Hematopoietic multipotent progenitor cell (in vitro differentiated cells): ENCODE measurements at regions not wholly inside any gene's neighbourhood (a gene's known extent, or its start where the extent isn't known, plus 50 kb on each side); places are given as distances from the start of the nearest gene placed in this dataset.
"Not testable (repeated sequence)": the region's sequence is repeated elsewhere in the genome, so short reads cannot be mapped to it uniquely, and the experiment has no call there.

Source experiments
- DNase-seq, 3 donors: peaks; one replicate each; pipeline ENCODE4 v3.0.0-alpha.2; 2011 to 2015; ENCODE audit warnings: low read depth in 2 of 3, low spot score in 2 of 3

GRCh38 chr4:179151770-179152169, 1709.5 kb upstream of the AGA start:
- no peak for DNase-seq

GRCh38 chr4:179163147-179163546, 1720.9 kb upstream of the AGA start:
- DNase-seq = no peak

GRCh38 chr4:179164267-179164999, 1722.2 kb upstream of the AGA start:
- no peak for DNase-seq

- DNase-seq = no peak
Measured at GRCh38 chr4:179165000-179165738, 1722.9 kb upstream of the AGA start.

- no peak for DNase-seq
Measured at GRCh38 chr4:179165862-179166261, 1723.6 kb upstream of the AGA start.

- not testable (repeated sequence) for DNase-seq
Measured at GRCh38 chr4:179170308-179170707, 1728.1 kb upstream of the AGA start.

- no peak for DNase-seq
Measured at GRCh38 chr4:179182741-179183140, 1740.5 kb upstream of the AGA start.

- DNase-seq = no peak
Measured at GRCh38 chr4:179195887-179196286, 1753.7 kb upstream of the AGA start.

GRCh38 chr4:179196511-179196910, 1754.3 kb upstream of the AGA start:
- DNase-seq = no peak

- DNase-seq = no peak
Measured at GRCh38 chr4:179200681-179201080, 1758.4 kb upstream of the AGA start.

GRCh38 chr4:179225594-179225993, 1783.4 kb upstream of the AGA start:
- no peak for DNase-seq

GRCh38 chr4:179248821-179249220, 1806.6 kb upstream of the AGA start:
- no peak for DNase-seq

GRCh38 chr4:179268791-179269190, 1826.6 kb upstream of the AGA start:
- no peak for DNase-seq

- no peak for DNase-seq
Measured at GRCh38 chr4:179272282-179272681, 1830.0 kb upstream of the AGA start.

GRCh38 chr4:179278647-179279046, 1836.4 kb upstream of the AGA start:
- DNase-seq = no peak

GRCh38 chr4:179285696-179286095, 1843.5 kb upstream of the AGA start:
- no peak for DNase-seq

GRCh38 chr4:179291657-179292056, 1849.4 kb upstream of the AGA start:
- no peak for DNase-seq

- no peak for DNase-seq
Measured at GRCh38 chr4:179292468-179292867, 1850.2 kb upstream of the AGA start.

GRCh38 chr4:179307297-179308136, 1865.3 kb upstream of the AGA start:
- DNase-seq = peak in 2 of 3 donors; percentile 6 to 41

- DNase-seq = no peak
Measured at GRCh38 chr4:179313823-179314222, 1871.6 kb upstream of the AGA start.

- no peak for DNase-seq
Measured at GRCh38 chr4:179325181-179325580, 1882.9 kb upstream of the AGA start.
